GDM1 (cell line): ENCODE measurements at regions not wholly inside any gene's neighbourhood (a gene's known extent, or its start where the extent isn't known, plus 50 kb on each side); places are given as distances from the start of the nearest gene placed in this dataset.

Experiments used
- DNase-seq: peaks from one replicate; lab custom pipeline; 2025; lab: John Stamatoyannopoulos, UW

DNA sequence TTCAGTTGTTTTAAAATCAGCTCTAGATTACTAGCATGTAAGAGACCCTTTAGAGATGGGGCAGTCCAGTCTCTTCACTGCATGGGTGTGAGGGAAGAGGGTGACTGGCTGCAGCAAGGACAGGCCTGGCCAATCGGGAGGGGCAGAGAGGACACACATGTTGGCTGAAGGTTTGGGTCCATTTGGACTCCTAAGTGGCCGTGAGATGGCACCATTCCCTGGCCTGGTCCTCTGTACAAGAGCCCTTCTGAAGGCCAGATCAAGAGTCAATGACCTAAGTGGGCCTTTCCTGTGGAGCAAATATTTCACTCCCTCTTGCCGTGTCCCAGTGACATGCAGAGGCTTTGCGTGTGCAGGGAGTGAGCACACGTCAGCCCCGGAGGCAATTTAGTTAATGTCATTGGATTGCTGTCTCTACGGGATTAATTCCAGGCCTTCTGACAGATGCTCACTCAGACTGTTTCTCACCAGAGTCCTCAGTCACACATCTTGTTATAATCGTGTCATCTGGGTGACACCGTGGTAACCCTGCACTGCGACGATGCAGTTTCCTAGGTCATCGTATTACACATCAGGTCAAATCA lies 613.0 kb downstream of the NPHP4 start:
- no peak for DNase-seq

DNA sequence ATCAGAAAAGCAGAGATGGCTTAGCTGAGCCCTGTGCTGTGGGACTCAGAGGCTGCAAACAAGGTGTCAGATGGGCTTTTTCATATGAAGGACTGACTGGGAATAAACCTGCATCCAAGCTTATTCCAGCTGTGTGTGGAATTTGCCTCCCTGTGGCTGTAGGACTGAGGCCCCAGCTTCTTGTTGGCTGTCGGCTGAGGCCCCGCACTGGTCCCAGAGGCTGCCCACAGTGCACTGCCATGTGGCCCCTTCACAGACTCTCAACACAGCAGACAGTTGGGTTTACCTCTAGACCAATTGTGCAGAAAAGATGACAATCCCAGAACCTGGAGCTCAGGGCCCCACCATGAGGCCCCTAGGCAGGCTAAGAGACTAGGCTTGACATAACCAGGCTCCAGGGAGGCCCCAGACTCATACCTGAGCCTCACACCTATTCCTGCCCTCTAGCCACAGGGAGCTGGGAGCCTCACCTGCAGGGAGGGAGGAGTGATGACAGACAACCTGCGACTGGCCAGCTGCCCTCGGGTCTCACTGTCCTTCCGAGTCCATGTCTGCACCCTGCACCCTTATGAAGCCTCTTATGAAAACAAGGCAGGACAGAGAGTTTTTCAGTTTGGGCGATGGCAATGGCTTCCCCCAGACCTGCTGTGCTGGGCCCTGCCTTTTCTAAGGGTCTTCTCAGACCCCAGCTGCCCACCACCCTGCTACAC lies 615.5 kb downstream of the NPHP4 start:
- DNase-seq = no peak

DNA sequence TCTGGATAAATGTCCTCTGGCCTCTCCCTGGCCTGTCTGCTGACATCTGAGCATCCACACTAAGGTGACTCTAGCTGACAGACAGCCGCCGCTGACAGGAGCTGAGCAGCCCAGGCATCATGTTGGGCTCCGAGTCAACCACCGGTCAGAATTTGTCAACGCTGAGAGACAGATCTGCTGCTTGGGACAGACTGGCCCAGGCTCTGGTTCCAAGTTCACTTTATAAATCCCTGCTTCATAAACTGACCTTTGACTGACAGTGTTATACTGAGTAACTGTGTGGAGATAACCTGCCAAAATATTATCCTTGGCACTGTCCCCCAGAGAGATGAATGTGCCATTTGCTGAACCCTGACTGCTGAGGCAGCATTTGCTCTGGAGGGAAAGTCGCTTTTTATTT lies 616.7 kb downstream of the NPHP4 start:
- DNase-seq = no peak

DNA sequence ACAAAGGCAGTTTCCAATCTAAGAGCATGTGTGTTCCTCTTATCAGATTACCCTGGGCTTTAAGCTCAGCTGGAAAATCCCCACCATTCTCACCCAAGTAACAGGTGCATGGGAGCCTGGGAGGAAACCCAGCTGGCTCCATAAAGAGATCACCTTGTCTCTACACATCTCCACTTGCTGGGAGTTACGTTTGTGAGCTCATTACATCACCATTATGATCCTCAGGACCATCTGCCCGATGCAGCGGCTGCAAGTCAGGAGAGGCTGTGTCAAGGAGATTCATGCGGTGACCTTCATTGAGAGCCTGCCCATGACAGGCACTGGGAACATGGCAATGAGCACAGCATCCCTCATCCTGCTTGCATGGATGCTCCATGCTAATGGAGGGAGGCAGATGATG lies 618.0 kb downstream of the NPHP4 start:
- DNase-seq = no peak

DNA sequence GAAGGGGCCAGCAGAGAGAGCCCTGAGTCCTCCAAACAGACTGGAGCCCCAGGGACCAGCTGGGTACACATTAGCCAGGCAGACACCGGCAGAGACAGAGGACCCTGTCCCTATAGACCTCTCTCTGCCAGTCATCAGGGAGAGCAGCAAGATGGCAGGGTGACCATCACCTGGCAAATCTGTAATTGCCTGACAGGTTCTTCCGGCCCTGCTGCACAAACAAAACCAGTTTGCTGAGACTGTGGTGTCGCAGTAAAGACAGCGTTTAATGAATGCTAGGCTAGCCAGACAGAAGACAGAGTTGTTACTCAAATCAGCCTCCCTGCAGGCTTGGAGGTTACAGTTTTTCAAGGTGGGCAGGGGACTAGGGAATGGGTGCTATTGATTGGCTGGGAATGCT lies 618.9 kb downstream of the NPHP4 start:
- no peak for DNase-seq

DNA sequence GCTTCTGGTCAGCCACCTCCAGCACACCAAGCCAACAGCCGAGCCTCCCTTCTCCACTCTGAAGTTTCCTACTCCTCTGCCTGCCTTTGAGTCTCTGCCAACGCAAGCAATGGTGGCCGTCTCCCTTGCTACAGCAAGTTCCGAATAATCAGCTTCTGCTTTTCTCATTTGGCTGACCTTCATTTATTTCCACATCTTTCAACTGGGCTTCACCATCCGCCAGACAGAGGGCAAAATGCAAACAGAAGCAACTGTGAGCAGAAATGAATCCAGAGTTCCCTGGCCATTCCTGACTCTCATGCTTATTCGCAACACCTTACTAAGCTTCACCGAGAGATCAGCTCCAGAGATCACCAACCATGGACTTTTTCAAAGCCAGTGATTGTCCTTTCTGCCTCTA lies 621.0 kb downstream of the NPHP4 start:
- DNase-seq = no peak

DNA sequence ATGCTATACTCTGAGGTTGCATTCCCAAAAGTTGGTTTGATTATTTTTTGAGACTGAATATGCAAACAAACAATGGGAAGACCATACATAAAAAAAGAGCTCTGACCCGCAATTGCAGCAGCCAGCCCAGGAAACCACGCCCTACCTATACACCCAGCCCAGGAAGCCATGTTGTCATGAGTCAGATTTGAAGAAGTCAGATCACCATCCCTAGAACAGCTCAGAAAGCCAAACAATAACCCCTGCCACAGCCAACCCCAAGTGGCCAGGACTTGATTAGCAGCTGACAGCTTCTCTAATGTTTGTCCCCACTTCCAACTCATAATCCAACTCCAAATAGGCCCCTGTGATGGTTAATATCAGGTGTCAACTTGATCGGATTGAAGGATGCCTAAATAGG lies 621.9 kb downstream of the NPHP4 start:
- DNase-seq = no peak

DNA sequence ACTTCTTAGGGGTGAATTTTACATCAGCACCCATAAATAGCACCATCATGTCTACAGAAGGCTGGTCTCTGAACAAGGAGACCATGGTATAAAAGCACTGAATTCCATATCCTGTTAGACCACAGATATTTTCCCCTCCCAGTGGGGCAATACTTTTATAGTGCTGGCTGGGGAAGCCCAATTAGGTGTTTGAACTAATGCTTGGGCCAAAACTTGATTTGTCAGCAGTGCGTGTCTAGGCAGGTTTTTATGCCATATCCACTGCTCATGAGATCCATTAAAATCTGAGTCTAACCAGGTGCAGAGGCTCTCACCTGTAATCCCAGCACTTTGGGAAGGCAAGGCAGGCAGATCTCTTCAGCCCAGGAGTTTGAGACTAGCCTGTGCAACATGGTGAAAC lies 623.0 kb downstream of the NPHP4 start:
- DNase-seq = no peak

DNA sequence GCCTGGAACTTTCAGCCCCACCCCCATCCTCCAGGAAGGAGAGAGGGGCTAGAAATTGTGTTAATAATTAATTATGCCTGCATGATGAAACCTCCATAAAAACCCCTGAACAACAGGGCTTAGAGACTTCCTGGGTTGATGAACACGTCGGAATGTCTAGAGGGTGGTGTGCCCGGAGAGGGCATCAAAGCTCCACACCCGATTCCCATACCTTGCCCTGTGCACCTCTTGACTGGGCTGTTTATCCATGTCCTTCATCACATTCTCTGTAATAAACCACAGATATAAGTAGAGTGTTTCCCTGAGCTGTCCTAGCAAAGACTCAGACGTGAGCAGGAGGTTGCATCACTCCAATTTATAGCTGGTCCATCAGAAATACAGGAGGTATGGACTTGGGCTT lies 624.0 kb downstream of the NPHP4 start:
- no peak for DNase-seq

DNA sequence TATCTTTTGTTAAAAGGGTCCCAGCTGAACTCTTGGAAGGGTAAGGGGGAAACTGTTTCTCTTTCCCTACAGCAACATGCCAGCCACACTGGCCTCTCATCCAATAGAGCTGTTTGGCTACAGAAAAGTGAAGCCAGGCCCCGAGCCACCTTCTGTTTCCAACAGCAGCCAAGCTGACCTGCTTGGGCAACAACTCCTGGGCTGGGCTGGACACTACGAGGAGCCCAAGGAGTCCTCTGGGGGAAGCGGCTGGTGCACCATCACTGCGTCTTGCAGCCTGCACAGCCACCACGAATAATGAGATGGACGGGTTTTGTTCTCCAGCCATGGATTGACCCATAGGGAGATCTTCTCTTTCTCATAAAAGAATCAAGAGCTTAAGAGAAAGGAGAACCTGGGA lies 624.9 kb downstream of the NPHP4 start:
- no peak for DNase-seq

DNA sequence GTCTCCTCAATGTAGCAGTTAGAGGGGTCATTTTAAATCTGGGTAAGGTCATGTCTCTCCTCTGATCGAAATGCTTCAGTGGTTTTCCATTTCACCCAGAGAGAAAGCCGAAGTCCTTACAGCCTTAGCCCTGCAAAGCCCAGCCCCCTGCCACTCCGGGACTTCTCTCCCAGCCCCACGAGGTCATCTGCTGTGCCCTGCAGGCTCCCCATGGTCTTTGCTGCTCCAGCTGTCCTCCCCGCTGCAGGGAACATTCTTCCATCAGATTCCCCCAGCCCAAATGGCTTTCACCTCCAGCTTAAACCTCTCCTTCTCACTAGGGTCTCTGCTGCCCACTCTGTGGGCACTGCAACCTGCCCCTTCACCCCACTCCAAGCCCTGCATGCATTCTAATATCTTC lies 626.5 kb downstream of the NPHP4 start:
- no peak for DNase-seq

DNA sequence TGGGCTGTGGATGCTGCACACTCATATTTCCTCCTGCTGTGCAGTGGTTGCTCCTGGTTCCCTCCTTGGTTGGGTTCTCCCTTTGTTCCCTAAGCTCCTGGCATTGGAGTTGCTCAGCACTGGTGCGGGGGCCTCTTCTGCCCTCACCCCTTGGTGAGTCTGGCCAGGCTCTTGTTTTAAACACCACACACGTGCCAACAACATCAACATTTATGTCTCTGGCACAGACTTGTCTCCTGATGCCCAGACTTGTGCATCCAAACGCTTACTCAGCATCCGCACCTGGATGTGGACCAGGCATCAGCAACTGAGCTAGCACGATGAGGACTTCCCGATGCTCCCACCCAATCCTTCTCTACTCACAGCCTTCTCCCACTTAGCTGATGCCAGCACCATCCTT lies 627.6 kb downstream of the NPHP4 start:
- DNase-seq = no peak

DNA sequence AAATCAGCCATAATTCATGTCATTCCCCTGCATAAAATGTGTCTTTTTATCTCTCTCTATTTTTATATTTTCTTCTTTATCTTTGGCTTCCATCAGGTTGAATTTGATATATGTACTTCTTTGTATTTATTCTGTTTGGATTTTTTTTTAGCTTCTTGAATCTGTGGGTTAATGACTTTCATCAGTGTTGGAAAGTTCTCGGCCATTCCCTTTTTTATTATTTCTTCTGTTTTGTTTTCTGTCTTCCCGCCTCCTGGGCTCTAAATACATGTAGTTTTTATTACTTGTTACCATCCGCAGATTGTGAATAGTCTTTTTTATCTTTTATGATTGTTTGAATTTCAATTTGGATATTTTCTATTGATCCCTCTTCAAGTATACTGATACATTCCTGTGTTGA lies 637.5 kb downstream of the NPHP4 start:
- no peak for DNase-seq

DNA sequence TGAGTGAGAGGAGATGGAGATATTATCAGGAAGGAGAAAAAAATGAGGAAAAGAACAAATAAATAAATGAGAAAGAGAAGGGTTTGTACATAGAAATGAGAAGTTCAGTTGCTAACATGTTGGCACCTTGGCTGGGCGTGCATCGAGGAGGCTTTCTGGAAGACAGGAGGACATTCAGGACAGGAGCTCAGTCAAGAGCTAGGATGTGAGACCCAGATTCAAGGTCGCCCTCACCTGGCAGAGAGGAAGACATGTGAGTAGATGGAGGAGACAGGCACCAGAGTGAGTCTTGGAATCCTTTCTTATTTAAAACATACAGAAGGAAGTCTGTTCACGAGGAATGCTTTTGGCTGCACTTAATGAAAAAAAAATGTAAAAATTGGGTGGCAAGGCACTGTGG lies 640.9 kb downstream of the NPHP4 start:
- no peak for DNase-seq

DNA sequence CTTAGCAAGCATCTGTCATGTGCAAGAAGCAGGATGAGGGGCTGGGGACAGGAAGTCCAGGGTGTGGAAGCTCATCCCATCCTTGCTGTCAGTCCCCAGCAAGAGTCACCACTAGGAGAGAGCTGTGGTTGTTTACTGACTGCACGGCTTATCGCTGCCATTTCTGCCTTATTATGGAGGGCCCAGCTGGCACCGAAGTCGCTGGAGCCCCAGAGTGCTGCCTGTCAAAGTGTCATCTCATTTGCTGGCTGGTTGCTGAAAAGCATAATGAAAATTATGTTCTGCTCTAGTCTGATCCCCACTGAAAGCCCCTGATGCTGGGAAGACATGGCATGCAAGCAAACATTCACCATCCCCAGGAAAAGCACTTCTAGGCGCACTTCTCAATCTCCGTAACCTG lies 642.7 kb downstream of the NPHP4 start:
- DNase-seq = no peak

DNA sequence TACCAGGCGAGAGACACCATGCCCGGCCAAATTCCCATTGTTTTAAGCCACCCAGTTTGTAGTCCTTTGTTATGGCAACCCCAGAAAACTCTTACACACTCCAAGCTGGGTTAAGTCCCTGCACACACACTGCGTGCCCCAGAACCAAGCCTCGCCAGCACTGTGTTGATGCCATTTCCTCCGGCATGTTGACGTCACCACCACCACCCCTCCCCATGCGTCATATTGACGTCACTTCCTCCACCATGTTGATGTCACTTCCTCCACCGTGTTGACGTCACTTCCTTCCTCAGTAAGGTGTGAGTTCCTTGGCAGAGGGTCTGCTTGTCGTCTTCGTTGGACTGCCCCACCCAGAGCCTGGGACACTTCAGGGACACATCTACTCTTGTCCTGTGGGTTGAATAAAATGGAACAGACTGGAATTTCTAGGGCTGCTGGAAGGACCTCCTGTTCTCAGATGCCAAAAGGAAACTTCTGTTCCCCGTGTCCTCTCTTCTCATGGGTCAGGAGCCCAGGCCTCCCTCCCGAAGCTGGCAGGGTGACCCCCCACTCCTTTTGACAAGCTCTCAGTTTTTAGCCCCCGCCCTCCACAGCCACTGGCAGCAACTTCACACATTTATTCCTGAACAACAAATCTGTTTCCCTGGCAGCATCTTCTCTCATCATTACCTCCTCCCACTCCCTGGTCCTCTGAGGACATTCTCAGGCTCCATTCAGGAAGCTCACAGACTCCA lies 643.3 kb downstream of the NPHP4 start:
- no peak for DNase-seq

DNA sequence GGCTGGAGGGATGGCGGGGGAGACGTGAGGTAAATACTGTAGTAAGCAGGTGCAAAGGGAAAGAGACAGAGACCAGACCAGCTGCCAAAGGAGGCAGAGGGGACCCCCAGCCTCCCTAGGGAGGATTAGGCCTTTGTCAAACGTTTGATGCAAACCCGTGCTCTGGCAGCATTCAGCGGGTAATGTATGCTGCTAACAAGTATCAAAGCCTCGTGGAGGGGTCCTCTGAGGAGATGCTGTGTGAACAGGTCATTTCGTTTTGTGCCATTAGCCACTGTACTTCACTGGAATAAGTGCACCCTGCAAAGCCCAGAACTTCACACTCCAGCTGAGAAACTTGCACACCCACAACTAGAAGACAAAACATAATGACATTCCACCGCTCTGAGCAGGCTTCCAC lies 644.5 kb downstream of the NPHP4 start:
- no peak for DNase-seq

DNA sequence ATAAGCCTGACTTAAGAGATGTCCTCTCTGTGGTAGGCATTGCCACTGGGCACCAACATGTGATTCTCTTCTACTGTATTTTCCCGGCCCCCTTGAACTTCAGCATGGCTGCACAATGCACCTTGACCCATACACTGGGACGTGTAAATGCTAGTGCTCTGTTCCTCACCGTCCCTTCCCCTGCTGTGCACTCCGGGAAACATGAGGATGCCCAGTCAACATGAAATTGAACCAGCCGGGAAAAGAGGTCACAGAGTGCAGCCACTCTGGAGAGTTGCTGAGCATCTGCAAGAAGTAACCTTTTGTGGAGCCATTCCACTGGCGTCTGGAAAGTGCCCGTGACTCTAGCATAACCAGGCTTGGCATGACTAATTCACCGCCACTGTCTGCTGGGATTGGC lies 646.7 kb downstream of the NPHP4 start:
- no peak for DNase-seq

DNA sequence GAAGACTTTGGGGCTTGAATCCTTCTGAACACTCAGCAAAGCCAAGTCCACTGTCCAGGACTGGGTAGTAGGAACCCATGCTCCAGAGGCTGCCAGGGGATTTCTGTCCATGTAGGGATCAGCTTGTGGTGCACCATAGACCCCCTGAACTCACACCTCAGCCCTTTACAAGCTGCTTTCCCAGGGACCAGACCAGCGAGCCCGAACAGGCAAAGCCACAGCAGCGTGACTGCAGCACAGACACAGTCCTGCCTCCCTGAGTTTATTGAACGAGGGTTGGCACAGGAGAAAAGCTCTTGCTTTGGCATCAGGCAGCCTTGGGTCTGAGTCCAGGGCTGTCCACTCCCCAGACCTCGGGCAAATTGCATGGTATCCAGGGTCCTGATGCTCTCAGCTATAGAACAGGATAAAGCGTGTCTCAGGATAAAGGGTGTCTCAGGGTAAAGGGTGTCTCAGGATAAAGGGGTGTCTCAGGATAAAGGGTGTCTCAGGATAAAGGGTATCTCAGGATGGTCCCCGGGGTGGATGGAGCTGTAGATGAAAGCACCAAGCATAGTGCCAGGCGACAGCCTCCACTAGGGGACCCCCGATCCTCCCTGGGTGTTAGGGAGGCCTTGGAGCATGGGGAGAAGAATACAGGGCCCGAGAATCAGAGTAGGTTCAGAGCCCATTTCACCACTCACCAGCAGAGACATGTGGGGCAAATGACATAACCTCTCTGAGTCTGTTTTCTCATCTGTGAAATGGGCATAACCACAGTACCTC lies 648.8 kb downstream of the NPHP4 start:
- DNase-seq = no peak

DNA sequence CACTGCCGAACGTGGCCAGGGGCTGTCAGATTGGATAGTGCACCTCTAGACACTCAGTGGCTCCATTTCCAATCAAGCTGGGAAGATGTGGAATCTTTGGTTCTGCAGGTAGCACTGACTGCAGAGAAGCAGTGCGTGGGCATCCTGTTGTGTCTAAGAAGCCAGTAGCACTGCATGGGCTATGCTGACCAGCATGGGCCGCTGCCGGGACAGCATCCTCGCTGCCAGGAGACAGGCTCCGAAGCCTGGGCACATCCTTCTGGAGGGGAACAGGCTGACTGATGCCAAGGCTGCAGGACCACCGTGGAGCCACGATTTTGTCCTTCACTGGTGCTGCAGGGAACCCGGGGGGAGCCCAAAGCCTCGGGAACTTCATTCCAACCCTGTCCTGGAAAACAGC lies 649.4 kb downstream of the NPHP4 start:
- no peak for DNase-seq

DNA sequence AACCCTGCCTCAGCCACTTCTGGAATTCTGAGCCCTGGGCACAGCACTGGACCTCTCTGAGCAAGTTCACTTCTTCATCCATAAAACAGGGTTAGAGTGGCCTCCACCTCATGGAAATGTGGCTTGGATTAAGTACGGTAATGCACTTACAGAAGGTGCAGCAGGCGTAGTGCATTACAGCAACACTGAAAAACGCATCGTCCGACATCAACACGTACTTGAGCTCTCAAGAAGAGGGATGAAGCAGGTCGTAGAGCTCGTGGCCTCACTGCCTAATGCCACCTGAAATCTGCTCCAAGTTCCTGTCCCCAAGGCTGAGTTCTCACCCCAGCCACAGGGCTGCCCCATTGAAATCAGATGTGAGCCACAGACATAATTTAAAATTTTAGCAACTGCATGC lies 650.1 kb downstream of the NPHP4 start:
- DNase-seq = no peak

DNA sequence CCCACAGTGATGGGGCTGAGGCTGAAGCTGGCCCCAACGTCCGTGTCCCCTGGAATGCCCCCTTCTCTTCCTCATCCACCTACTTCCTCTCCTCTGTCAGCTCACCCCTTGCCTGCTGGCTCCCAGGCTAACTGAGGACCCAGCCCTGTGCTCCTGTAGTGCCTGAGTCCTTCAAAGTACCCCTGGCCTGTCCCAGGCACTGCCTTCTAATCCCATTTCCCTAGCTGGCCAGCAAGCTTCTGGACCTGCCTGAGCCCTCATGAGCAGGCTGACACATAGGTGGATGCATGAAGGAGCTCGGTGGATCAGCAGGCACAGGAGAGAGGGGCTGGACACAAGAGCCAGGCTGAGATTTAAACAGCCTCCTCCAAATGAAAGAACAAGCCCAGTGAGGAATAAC lies 650.8 kb downstream of the NPHP4 start:
- DNase-seq = no peak

DNA sequence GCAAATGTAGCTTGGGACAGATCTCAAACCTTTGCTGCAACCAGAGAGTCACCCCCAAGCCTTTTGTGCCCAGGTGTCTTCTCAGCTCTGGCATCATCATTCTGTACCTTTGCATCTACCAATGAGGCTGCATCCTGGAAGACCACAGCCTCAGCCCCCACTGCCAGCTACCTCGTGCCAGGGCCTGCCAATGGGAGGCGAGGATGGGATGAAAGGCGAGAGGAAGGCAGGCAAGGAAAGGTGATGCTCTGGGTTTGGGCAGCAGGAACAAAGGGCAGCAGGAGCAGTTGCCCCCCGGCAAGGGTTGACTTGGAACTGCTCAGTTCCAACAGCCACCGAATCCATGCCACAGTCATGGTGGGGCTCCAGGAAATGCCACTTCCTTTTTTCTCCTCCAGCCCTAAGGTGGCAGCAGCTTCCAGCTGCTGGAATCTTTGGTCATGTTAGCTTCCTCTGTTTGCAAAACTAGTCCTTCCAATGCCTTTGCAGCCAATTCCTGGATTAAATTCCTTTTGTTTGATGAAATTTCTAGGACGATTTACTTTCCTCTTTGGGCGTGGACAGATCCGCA lies 651.6 kb downstream of the NPHP4 start:
- DNase-seq = no peak
